OCI-LY3 (cell line): ENCODE measurements at regions not wholly inside any gene's neighbourhood (a gene's known extent, or its start where the extent isn't known, plus 50 kb on each side); places are given as distances from the start of the nearest gene placed in this dataset.

Experiments
- EZH2phosphoT487 ChIP-seq: fragments of 200-600 bp; shearing (Covaris generic); IDR thresholded peaks from 2 replicates; pipeline ENCODE4 v1.6.1; 2018; ENCODE audit warnings: antibody characterized with exemption, mixed run types, low read depth
- TF ChIP-seq, protein P1 (sequence below): fragments of 200-600, 300-600 bp; sonication (generic); IDR thresholded peaks from 2 replicates; pipeline ENCODE4 v1.5.1; 2014; ENCODE audit warnings: antibody characterized with exemption, low read length, low read depth

- TF ChIP-seq, protein P1, sequence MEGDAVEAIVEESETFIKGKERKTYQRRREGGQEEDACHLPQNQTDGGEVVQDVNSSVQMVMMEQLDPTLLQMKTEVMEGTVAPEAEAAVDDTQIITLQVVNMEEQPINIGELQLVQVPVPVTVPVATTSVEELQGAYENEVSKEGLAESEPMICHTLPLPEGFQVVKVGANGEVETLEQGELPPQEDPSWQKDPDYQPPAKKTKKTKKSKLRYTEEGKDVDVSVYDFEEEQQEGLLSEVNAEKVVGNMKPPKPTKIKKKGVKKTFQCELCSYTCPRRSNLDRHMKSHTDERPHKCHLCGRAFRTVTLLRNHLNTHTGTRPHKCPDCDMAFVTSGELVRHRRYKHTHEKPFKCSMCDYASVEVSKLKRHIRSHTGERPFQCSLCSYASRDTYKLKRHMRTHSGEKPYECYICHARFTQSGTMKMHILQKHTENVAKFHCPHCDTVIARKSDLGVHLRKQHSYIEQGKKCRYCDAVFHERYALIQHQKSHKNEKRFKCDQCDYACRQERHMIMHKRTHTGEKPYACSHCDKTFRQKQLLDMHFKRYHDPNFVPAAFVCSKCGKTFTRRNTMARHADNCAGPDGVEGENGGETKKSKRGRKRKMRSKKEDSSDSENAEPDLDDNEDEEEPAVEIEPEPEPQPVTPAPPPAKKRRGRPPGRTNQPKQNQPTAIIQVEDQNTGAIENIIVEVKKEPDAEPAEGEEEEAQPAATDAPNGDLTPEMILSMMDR, result no peak
- no peak for TF ChIP-seq EZH2phosphoT487
These were observed 54.8 kb downstream of the MAGEF1 start for GRCh38 chr3:184656829-184657681.
